Retinal pigment epithelial cell (primary cell): ENCODE measurements at regions not wholly inside any gene's neighbourhood (a gene's known extent, or its start where the extent isn't known, plus 50 kb on each side); places are given as distances from the start of the nearest gene placed in this dataset.

Experiments used
- DNase-seq: peaks from one replicate; pipeline ENCODE4 v3.0.0-alpha.2; 2010; ENCODE audit warnings: low read depth
- H3K4me3 ChIP-seq: 2 replicates; pipeline ENCODE4 v1.5.1; 2011; ENCODE audit warnings: mild to moderate bottlenecking, low read length, control low read depth, moderate library complexity
- TF ChIP-seq, protein P1 (sequence below): conservative IDR thresholded peaks from 2 replicates; pipeline ENCODE4 v1.5.1; 2011; ENCODE audit warnings: low read depth, low read length, control low read depth, inconsistent platforms

DNA sequence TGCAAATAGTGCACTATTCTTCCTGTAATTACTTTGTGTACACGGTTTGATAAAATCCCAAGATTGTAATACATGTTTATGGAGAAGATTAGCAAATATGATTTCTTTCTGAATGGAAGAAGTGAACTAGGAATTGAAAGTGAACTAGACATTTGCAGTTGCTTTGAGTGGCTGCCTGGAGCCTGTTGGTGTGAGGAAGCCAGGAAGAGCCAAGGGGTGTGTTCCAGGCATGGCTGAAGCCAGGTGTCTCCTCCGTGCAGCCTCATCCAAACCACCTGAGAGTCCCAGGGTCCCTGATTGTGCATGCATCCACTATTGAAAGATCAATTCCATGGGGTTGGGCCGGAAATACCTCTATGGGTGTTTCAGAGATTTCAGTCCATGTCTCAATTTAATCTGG, 253.1 kb upstream of the SHH start:
- TF ChIP-seq, protein P1, sequence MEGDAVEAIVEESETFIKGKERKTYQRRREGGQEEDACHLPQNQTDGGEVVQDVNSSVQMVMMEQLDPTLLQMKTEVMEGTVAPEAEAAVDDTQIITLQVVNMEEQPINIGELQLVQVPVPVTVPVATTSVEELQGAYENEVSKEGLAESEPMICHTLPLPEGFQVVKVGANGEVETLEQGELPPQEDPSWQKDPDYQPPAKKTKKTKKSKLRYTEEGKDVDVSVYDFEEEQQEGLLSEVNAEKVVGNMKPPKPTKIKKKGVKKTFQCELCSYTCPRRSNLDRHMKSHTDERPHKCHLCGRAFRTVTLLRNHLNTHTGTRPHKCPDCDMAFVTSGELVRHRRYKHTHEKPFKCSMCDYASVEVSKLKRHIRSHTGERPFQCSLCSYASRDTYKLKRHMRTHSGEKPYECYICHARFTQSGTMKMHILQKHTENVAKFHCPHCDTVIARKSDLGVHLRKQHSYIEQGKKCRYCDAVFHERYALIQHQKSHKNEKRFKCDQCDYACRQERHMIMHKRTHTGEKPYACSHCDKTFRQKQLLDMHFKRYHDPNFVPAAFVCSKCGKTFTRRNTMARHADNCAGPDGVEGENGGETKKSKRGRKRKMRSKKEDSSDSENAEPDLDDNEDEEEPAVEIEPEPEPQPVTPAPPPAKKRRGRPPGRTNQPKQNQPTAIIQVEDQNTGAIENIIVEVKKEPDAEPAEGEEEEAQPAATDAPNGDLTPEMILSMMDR, result no peak
- H3K4me3 ChIP-seq, result no peak overlapping the region
- DNase-seq, result no peak

DNA sequence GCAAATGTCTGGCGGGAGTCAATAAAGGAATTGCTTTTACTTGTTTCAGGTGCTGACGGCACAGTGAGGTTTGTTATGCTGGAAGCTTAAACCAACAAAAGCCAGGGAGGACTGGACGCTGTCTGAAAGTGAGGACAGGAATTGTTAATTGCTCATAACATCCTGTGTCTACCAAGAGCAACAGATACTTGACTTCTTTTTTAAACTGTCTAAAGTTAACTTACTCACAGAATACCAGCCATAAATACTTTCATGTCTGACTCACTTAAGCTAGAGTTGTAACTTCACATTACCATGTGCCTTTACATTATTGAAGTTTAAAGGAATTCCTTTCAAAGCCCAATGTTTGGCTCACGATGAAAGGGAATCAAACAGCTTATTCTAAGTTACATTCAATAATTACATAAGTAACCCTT, 252.7 kb upstream of the SHH start:
- TF ChIP-seq, protein P1, result no peak
- H3K4me3 ChIP-seq, result no peak overlapping the region
- peak; percentile 30 for DNase-seq

DNA sequence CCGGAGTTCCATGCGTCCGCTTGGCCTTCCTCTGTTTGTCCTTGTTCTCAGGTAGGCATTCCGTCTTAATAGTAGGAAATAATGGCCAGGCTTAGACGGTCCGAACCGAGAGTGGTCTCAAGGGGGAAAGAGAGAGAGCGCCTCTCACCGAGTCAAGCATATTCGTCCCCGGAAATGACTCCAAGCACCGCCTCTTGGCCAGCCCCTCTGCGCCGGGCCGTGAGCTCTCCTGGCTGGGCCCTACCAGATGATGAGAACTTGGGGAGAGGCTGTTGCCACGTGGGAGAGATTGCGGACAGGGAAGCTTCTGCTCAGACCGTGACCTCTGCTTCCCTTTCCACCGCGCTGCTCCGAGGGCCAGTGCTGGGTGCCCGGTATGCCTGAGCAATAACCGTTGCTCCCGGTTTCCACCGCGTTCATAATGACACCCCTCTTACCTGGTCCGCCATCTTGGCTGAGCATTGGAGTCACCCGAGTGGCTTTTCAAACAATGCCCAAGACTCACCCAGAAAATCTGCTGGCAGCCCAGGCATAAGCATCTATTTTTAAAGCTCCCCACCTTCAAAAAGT, 251.1 kb upstream of the SHH start:
- no peak overlapping the region for H3K4me3 ChIP-seq
- TF ChIP-seq, protein P1, result no peak
- DNase-seq, result no peak

DNA sequence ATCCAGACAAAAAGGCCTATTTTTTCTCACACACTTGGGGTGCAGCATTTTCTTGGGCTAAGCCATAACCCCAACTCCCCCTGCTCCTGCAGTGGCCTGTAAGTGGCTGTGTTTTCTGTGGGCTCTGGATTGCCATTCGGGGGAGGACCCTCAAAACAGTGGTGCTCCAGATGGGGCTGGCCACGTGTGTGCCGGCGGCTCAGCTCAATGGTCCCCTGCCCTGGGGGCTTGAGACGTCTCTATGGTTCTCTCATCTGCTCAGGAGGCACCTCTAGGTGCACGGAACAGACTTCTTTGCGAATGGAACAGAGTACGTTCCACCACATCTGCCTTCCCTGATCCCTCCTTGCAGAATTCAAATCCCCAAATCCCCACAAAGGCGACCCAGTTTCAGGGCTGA, 250.0 kb upstream of the SHH start:
- DNase-seq, result no peak
- H3K4me3 ChIP-seq, result no peak overlapping the region
- TF ChIP-seq, protein P1, result no peak

DNA sequence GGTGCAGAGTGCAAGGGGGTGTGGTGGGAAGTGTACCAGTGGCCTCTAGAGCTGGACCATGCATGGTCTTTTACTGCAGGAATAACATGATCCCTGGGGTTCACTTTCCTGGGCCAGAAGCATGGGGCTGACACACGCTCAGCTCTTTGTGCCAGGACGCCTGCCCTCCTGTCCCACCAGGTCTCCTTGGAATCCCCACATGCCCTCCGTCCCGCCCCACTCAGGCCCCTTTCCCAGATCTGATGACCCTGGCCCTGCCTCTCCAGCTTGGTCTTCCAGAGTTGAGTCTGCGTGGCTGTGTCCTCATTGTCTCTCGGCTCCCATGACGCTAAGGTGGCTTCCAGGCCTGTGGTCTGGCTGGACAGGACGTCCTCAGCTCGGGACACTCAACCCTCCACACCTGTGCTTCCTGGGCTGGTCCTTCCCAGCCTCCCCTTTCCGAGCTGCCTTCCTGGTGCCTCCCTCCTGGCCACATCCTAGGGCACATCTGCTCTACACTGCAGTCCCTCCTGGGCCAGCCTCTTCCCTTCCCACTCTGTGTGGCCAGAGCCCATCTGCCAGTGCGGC, 249.5 kb upstream of the SHH start:
- TF ChIP-seq, protein P1, result no peak
- H3K4me3 ChIP-seq, result no peak overlapping the region
- DNase-seq, result no peak

DNA sequence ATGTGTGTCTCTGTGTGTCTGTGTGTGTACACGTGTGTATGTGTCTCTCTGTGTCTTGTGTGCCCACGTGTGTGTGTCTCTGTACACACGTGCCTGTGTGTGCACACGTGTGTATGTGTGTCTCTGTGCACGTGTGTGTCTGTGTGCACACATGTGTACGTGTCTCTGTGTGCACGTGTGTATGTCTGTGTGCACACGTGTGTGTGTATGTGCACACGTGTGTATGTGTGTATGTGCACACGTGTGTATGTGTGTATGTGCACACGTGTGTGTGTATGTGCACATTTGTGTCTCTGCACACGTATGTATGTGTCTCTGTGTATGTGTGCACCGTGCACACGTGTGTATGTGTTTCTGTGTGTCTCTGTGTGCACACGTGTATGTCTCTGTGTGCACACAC, 248.7 kb upstream of the SHH start:
- TF ChIP-seq, protein P1, result no peak
- no peak overlapping the region for H3K4me3 ChIP-seq
- DNase-seq, result no peak

DNA sequence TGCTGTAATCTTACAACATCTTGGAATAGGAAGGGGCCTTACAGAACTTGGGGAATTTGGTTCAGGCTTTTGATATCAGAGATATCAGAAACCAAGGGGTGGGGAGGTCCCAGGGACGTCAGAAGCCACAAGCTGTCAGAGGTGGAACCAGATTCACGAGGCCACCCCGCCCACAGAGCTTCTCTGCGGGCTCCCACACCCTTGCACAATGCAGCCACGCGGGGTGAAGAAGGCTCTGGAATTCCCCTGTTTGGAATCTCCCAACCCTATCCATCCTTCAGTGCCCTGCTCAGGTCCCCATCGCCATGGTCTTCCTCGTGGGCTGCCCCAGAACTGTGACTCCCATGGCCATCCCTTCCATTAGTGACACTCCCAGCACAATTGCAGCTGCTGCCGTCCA, 247.1 kb upstream of the SHH start:
- no peak for DNase-seq
- TF ChIP-seq, protein P1, result no peak
- no peak overlapping the region for H3K4me3 ChIP-seq
